NCI-H748 (cell line): ENCODE measurements at regions not wholly inside any gene's neighbourhood (a gene's known extent, or its start where the extent isn't known, plus 50 kb on each side); places are given as distances from the start of the nearest gene placed in this dataset.

ENCODE experiments used
- DNase-seq: peaks from one replicate; lab custom pipeline; 2025; ENCODE audit not compliant: unreplicated experiment; lab: John Stamatoyannopoulos, UW

- DNase-seq = no peak
Observed at GRCh38 chr10:120702032-120702431, 149.1 kb upstream of the WDR11 start.

DNA sequence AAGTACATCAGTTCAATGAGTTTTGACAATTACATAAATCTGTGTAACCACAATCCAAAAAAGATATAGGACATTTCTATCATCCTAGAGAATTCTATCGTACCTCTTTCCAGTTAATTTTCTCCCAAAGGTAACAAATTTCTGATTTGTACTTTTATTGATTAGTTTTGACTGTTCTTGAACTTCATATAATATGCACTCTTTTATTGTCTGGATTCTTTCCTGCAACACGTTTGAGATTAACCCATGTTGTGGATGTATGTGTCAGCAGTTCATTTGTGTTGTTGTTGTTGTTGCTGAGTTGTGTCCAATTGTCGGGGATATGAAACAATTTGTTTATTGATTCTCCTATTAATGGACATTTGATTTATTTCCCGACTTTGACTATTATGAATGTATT lies 145.9 kb upstream of the WDR11 start:
- DNase-seq = no peak

GRCh38 chr10:120710076-120710475 lies 141.1 kb upstream of the WDR11 start:
- no peak for DNase-seq

- no peak for DNase-seq
Observed at GRCh38 chr10:120711860-120712259, 139.3 kb upstream of the WDR11 start.

GRCh38 chr10:120713573-120714205 lies 137.5 kb upstream of the WDR11 start:
- no peak for DNase-seq

- DNase-seq = no peak
Observed at GRCh38 chr10:120715171-120715570, 136.0 kb upstream of the WDR11 start.

DNA sequence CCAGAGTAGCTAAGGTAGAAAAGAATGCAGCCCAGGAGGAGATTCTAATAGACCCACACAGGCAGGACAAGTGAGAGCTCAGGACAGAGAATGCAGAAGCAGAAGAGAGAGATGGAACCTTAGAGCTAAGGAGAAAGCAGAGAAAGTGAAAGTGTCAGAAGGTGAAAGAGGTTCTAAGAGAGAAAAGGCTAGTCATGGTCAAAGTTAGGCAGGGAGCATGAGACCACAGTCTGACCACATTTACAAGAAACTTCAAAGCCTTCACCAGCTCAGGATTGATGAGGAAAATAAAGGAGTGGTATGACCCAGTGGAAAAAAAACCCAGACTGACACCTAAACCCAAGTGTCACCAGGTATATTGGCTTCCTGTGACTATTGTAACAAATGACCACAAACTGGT lies 131.8 kb upstream of the WDR11 start:
- DNase-seq = no peak

DNA sequence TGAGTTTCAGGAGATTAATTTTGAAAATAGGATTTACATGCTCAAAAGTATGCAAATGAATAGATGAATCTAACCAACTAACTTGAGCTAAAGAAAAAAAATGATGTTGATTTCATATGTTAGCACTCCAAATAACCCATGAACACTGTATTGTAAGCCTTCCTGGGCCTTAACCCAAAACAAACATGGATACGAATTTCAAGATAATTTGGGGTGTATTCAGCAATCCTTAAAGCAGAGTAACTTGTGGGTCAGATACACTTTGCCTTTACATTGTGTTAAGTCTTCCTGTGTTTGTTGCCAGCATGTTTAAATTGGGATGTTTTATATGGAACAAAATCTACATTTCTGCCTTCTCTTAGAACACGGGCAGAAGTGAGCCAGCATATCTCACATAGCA lies 124.2 kb upstream of the WDR11 start:
- DNase-seq = no peak

GRCh38 chr10:120729547-120729946 lies 121.6 kb upstream of the WDR11 start:
- no peak for DNase-seq

DNA sequence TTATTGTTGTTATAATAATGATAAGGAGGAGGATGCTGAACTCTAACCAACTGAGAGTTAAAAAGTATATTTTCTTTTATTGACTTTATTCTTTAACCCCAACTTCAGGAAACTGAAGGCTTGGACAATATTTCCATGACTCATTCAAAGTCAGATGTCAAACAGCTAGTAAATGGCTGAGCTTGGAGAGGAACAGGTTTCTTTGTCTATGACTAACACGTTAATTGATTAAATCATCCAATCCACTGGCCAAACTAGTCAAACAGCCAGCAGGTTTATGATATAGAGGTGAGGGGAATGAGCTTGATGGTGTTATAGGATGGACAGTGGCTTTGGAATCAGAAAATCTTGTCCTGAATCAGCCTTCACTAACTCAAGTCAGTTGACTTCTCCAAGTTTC lies 119.1 kb upstream of the WDR11 start:
- DNase-seq = peak; percentile 4

DNA sequence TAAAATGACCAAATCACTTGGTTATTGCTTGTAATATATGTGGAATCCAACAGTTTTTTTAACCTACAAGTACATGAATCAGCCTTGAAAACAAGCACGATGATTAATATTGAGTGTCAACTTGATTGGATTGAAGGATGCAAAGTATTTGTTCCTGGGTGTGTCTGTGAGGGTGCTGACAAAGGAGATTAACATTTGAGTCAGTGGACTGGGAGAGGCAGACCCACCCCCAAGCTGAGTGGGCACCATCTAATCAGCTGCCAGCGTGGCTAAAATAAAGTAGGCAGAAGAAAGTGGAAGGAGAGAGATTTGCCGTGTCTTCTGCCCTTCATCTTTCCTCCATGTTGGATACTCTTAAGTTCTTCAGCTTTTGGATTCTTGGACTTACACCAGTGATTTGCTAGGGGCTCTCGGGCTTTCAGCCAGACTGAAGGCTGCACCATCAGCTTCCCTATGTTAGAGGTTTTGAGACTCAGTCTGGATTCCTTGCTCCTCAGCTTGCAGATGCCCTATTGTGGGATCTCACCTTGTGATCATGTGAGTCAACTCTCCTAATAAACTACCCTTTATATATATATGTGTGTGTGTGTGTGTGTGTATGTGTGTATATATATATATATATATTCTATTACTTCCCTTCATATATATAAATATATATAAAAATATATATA lies 118.4 kb upstream of the WDR11 start:
- peak; percentile 17 for DNase-seq

- DNase-seq = no peak
Observed at GRCh38 chr10:120734483-120735078, 116.6 kb upstream of the WDR11 start.

GRCh38 chr10:120735315-120735714 lies 115.8 kb upstream of the WDR11 start:
- no peak for DNase-seq

DNA sequence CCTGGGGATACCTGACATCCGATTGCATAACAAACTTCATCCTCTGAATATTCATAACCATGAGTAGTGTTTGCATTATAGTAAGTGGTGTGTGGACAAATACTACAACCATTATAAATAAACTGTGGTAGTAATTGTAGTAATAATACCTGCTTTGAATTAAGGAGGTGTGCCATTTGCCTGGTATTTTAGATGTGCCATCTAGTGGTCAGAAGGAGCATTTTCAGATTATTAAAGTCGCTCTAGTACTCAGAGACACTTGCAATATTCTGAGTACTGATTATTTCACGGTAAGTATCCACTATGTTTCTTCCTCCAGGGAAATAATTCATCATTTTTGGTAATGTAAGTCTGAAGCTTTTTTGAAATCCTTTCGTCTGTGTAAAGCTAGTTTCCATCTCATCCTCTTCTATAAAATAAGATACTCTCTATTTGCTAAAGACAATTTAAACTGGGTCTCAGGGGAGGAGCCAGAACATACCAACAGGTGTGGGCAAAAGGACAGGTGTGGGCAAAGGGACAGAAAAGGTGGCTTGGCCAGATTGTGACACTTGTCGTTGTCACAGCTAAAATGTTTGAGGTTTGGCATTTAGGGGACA lies 115.3 kb upstream of the WDR11 start:
- peak; percentile 30 for DNase-seq

- no peak for DNase-seq
Observed at GRCh38 chr10:120736377-120736776, 114.8 kb upstream of the WDR11 start.

DNA sequence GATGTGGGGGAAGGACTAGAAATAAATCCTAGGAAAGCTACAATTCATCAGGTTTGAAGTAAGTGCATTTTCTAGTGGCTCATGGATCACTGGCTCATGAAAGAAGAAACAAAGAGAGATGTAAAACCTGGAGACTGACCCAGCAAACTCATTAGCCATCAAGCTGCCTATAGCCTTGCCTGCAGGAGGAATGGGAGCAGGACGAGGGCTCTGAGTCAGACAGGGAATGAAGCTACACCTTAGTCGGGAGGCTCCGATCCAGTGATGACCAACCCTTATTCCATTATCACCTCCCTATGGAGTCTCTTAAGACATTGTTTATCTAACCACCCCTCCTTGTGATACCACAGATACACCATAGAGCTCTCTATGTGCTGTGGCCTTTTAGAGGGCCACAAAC lies 112.5 kb upstream of the WDR11 start:
- DNase-seq = no peak

DNA sequence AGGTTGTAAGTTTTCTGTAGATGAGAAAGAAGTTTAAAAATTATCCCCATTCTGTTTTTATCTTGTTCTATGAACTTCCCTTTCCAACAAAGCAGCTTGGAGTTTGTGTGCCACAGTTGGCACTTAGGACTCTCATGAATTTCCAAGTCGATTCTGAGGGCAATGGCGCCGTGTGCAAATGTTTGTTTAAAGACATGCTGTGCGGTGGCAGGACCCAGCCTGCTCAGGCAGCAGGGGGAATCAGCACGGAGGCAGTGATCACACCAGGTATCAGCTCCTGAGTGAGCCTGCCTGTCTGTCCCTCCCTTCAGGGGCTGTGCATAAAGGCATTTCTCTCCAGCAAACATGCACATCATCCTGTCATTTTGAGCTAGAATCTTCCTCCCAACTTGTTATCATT lies 109.8 kb upstream of the WDR11 start:
- peak; percentile 82 for DNase-seq

GRCh38 chr10:120742373-120742772 lies 108.8 kb upstream of the WDR11 start:
- no peak for DNase-seq

- peak; percentile 85 for DNase-seq
Observed at GRCh38 chr10:120744040-120744439, 107.1 kb upstream of the WDR11 start.

- DNase-seq = peak; percentile 12
Observed at GRCh38 chr10:120746001-120746777, 105.0 kb upstream of the WDR11 start.

DNA sequence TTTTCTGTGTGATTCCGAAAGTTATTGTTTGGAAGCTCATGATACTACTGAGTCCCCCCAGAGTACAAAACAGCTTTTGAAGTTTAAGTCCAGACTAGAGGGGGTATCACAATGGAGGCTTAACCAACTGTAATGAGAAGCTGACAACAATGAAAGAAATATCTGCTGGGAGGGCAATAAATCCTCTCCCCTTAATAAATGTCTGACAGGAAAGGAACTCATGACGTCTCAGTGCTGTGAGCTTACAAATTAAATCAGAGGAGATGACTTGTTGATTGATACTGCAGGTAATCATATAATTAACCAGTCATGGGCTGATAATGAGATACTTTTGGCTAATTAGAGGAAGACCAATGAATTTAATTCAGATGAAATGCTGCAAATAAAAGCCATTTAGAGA lies 102.6 kb upstream of the WDR11 start:
- DNase-seq = no peak
